GM19452 (cell line): ENCODE measurements at regions not wholly inside any gene's neighbourhood (a gene's known extent, or its start where the extent isn't known, plus 50 kb on each side); places are given as distances from the start of the nearest gene placed in this dataset.
A peak's percentile ranks its signal among the peaks of the same experiment; 100 is the strongest.

Source experiments
- ATAC-seq: cut with Tn5 transposase; IDR thresholded peaks from one replicate; pipeline ENCODE4 v1.9.1; 2021; ENCODE audit not compliant: unreplicated experiment

DNA sequence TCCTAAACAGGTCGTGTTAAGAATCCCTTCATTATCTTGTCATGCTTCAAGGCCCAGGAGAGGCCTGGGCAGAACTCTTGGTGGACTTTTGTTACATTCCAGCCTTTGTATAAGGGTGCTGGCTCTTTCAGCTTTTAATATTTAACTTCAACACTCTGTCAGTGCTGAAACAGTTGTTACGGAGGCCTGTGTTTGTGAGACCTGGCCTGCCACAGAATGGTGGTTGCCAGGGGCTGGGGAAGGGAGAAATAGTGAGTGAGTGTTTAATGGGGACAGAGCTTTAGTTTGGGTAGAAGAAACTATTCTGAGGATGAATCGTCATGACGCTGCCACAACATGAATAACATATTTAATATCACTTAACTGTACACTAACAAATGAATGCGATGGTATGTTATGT lies 1027.6 kb upstream of the PRKX start:
- ATAC-seq = no peak

GRCh38 chrX:4735299-4735698 lies 1021.9 kb upstream of the PRKX start:
- ATAC-seq = no peak

GRCh38 chrX:4710618-4711433 lies 997.4 kb upstream of the PRKX start:
- peak; percentile 56 for ATAC-seq

DNA sequence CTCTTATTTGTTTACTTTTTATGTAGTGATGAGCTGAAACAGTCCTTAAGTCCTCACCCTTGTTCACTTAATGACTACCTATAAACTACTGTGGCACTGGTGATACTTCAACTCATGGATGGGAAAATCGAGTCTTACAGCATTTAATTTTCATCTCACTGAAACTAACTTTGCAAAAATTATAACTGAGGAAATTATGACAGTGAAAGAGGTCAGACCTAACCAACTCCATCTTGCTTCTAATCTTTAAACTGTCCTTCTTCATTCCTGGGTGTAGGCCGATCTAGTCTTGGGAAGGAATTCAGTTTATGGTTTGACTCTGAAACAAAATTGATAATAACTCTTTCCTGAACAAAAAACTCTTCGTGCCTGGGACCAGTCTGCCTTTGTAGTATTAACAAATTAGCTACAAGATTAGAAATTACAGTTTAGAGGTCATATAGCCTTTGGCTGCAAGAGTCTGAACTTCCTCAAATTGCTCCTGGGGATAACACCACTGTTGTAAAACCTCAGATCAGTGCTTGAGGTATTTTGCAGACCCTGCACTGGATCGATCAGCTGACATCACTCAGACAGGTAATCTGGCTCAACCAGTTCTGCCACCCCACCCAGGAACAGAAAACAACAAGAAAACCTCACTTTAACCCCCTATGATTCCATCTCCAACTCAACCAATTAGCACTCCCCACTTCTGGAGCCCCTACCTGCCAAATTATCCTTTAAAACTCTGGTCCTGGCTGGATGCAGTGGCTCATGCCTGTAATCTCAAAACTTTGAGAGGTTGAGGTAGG lies 995.7 kb upstream of the PRKX start:
- ATAC-seq = no peak

DNA sequence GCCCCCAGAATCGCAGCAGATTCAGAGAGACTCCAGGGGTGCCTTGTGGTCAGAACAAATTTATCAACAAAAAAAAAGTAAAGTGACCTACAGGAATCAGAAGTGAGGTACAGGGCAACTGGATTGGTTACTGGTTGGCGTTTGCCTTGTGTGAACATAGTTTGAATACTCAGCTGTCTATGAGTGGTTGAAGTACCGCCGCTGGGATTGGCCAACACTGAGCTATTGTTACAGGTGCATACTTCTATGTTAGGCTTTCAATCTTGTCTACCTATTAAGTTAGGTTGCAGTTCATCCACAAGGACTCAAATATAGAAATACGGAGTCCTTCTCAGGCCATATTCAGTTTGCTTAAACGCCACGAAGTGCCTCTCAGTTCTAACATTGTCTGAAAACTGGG lies 993.5 kb upstream of the PRKX start:
- no peak for ATAC-seq

- no peak for ATAC-seq
Measured at GRCh38 chrX:4690521-4690920, 977.1 kb upstream of the PRKX start.

DNA sequence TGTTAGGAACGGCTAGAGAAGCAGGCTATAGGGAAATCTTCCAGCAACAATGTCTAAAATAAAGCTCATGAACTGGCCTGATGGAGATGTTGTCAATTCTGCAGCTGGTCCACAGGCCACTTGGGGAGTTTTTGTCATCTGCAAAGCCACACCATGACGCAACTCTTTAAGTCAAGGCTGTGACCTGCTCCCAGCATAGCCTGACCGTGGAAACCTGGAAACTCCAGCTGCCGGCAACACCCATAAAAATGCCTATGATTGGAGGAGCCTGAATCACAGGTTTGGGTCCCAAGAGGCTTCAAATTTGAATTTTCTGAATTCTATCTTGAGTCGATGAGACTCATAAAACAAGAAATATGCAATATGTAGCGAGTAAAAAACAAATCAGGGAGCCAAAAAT lies 969.2 kb upstream of the PRKX start:
- no peak for ATAC-seq

- no peak for ATAC-seq
Measured at GRCh38 chrX:4675686-4676300, 962.3 kb upstream of the PRKX start.

- ATAC-seq = no peak
Measured at GRCh38 chrX:4674028-4674782, 960.8 kb upstream of the PRKX start.

DNA sequence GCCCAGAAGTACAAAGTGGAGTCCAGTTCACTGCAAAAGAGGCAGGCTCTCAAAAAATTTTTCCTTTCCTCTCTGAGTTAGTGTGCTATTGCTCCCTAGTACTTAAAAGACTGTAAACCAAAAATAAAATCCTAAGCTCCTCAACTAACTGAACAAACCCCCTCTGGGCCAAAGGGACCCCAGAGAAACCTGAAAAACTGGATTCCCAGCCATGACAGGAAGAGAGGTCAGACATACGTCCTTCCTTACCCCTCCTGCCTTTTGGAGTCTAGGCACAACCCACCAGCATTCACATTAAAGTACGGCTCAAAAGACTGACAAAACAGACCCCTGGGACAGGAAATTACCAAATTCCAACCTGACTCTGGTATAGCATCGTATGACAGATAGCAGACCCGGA lies 957.9 kb upstream of the PRKX start:
- ATAC-seq = no peak

GRCh38 chrX:4670606-4671005 lies 957.2 kb upstream of the PRKX start:
- ATAC-seq = no peak

DNA sequence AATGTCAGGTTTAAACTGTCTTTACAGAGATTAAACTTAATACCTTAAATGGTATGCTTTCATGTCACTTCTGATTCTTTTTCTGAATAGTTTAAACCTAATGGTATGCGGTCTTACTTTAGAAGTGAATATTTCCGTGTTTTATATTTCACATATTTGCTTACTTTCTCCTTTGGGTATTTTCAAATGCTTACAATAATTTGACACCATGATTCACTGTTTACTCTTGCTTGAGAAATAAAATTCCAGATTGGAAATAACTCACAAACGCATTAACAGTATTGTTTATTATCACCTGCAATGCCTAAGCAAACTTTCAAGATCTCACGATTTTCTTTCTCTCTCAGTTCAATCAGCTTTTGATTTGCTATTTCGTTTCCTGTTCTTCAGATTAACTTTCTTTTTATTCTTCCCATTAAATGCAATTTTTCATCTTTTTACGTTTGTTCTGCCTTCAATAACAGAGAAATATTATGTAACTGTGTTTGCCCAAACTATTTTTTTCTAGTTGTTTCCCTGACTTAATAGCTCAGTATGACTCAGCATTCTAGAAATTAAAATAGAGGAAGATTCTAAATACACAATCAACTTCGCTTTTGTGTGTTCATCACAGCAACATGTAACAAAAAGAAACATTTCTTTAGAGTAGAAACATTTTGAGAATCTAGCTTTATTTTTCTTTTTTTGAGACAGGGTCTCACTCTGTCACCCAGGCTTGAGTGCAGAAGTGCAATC lies 955.5 kb upstream of the PRKX start:
- no peak for ATAC-seq

GRCh38 chrX:4663085-4663484 lies 949.6 kb upstream of the PRKX start:
- ATAC-seq = no peak

GRCh38 chrX:4661771-4662170 lies 948.3 kb upstream of the PRKX start:
- no peak for ATAC-seq

DNA sequence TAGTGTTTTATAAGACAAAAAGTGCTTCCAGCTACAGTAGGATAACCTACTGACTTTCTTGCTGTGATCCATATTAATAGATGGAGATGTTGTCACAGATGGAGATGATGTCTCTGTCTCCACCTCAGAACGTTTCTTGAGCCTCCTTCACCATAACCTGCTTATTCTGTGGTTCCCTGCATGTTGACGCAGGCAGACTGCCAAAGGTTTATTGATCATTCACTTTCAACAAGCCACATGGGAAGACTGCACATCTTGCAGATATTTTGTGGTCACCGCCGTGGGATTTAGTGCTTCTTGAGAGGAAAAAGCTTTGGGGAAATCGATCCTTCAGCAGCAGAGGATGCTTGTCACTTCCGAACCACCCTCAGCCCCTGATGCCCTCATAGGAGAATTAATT lies 943.0 kb upstream of the PRKX start:
- no peak for ATAC-seq

- ATAC-seq = no peak
Measured at GRCh38 chrX:4655743-4656142, 942.3 kb upstream of the PRKX start.

DNA sequence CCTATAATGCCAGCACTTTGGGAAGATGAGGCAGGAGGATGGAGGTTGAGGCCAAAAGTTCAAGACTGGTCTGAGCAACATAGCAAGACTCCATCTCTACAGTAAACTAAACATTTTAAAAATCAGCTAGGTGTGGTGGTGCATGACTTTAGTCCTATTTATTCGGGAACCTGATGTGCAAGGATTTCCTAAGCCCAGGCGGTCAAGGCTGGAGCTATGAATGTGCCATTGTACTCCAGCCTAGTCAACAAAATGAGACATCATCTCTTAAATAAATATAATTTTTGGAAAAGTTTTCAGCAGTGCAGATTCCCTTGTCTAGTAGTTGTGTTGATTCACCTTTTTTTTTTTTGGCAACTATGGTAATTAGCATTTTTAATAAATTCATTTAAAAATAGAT lies 928.7 kb upstream of the PRKX start:
- no peak for ATAC-seq

DNA sequence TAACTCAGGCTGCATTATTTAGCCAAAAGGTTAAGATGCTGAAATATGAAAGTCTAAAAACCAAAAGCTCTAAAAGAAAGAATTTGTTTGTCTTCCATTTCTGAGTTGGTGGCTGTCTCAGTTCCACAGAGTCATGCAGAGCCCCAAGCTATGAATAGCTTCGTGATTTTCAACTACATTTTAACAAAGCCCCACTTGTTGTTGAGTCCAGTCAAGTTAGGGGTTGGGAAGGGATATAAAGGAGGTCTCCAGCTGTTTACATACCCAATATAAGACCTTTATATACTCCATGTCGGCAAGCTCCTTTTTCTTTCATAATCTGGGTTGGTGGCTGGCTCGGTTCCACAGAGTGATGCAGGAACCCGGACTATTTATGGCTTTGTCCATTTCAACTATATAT lies 924.6 kb upstream of the PRKX start:
- ATAC-seq = no peak

DNA sequence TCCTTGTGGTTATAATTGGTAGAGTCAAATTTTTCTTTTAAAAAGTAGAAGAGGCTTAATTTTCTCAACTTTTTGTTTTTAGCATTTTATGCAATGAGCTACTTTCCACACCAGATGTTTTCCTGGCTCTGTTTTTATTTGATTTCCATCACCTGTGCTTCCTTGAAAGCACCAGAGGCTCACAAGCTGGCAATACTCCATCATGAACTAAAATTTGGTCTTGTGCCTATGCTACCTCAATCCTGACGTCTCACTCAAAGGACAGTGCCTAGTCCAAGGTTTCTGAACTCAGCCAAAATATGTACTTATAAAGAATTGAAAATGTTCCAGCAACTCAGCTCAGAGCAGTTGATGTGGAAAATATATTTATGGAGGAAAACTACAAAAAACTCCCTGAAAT lies 914.0 kb upstream of the PRKX start:
- ATAC-seq = no peak

DNA sequence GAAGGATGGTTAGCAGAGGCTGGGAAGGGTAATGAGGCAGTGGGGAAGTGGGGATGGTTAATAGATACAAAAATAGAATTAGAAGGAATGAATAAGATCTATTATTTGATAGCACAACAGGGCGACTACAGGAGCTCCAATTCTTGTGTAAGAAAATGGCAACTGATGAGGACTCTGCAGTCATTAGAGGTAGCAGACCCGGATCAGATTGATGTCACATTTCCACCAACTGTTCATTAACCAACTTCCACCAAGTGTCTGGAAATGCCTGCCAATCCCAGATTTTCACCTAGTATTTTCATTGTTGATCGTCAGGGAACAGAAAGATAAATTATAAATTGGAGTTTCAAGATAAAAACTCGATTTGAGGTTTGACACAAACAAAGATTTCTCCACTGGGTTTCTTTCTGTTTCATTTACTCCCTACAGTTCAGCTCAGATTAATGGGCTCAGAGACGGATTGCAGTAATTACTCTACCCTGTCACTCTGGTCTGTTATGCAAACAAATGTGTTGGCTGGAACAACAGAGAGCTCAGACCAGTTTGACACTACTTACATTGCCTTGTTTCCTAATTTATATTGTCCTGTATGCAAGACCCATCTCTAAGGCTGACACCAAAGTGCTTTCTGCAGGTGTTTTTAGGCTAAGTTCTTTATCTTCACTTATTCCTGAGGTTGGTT lies 909.2 kb upstream of the PRKX start:
- ATAC-seq = no peak
